ENCODE measurements at regions not wholly inside any gene's neighbourhood (a gene's known extent, or its start where the extent isn't known, plus 50 kb on each side); places are given as distances from the start of the nearest gene placed in this dataset.
A peak's percentile ranks its signal among the peaks of the same experiment; 100 is the strongest.

- H2AFZ ChIP-seq (ENCODE audit: low read depth): no peak overlapping the region
- no peak overlapping the region for H3K4me3 ChIP-seq (ENCODE audit: low read depth in 2 of 2, low read length in 1 of 2)
- POLR2A ChIA-PET: no interaction called here
- TF ChIP-seq RCOR1 (IDR thresholded peaks at IDR 0.05; ENCODE audit: low read length): peak; percentile 97
- TF ChIP-seq MEF2A (IDR thresholded peaks at IDR 0.05; ENCODE audit: borderline replicate concordance, low read depth): peak; percentile 37; the same call in 1 of the 2 replicates
- no peak for TF ChIP-seq IRF3 (IDR thresholded peaks at IDR 0.05; ENCODE audit: low read depth, low read length)
- no peak for TF ChIP-seq RFX5 (IDR thresholded peaks at IDR 0.05; ENCODE audit: low read length)
- TF ChIP-seq JUND (IDR thresholded peaks at IDR 0.05): peak; percentile 24; the same call in 1 of the 2 replicates
- TF ChIP-seq FOXJ3 (CRISPR knock-in tag; IDR thresholded peaks at IDR 0.05): peak; percentile 45; the same call in 1 of the 2 replicates
- TF ChIP-seq PBX3 (IDR thresholded peaks at IDR 0.05): peak; percentile 35; the same call in 1 of the 2 replicates
- TF ChIP-seq SIN3A (IDR thresholded peaks at IDR 0.05; ENCODE audit: borderline replicate concordance, low read depth, low read length): no peak
- peak; percentile 44; the same call in 1 of the 2 replicates for TF ChIP-seq POLR2AphosphoS5 (IDR thresholded peaks at IDR 0.05; ENCODE audit: low read depth, low read length)
- no peak for TF ChIP-seq GABPA (IDR thresholded peaks at IDR 0.05; ENCODE audit: low read depth)
- TF ChIP-seq CHD2 (IDR thresholded peaks at IDR 0.05; ENCODE audit: low read length, partially characterized antibody): peak; percentile 78
- no peak for TF ChIP-seq TAF1 (IDR thresholded peaks at IDR 0.05; ENCODE audit: borderline replicate concordance, low read depth, low read length)
- TF ChIP-seq, protein P1, sequence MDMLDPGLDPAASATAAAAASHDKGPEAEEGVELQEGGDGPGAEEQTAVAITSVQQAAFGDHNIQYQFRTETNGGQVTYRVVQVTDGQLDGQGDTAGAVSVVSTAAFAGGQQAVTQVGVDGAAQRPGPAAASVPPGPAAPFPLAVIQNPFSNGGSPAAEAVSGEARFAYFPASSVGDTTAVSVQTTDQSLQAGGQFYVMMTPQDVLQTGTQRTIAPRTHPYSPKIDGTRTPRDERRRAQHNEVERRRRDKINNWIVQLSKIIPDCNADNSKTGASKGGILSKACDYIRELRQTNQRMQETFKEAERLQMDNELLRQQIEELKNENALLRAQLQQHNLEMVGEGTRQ (IDR thresholded peaks at IDR 0.05; ENCODE audit: borderline replicate concordance, low read depth, low read length): no peak
- no peak for TF ChIP-seq SMC3 (IDR thresholded peaks at IDR 0.05; ENCODE audit: low read depth, low read length)
- no peak for TF ChIP-seq FOXM1 (IDR thresholded peaks at IDR 0.05; ENCODE audit: low read depth)
- peak; percentile 53; the same call in 1 of the 2 replicates for TF ChIP-seq TEAD4 (IDR thresholded peaks at IDR 0.05; ENCODE audit: borderline replicate concordance, insufficient read depth)
- TF ChIP-seq FOSL2 (IDR thresholded peaks at IDR 0.05; ENCODE audit: borderline replicate concordance, low read depth): 0 out of 2 replicates have a peak, but pooled peaks have one; percentile 16
- TF ChIP-seq, protein P2, sequence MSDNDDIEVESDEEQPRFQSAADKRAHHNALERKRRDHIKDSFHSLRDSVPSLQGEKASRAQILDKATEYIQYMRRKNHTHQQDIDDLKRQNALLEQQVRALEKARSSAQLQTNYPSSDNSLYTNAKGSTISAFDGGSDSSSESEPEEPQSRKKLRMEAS (IDR thresholded peaks at IDR 0.05; ENCODE audit: low read depth): no peak
- no peak for TF ChIP-seq USF1 (IDR thresholded peaks at IDR 0.05; ENCODE audit: borderline replicate concordance, low read depth)
- no peak for TF ChIP-seq YY1 (IDR thresholded peaks at IDR 0.05; ENCODE audit: low read depth)
- TF ChIP-seq, protein P3, sequence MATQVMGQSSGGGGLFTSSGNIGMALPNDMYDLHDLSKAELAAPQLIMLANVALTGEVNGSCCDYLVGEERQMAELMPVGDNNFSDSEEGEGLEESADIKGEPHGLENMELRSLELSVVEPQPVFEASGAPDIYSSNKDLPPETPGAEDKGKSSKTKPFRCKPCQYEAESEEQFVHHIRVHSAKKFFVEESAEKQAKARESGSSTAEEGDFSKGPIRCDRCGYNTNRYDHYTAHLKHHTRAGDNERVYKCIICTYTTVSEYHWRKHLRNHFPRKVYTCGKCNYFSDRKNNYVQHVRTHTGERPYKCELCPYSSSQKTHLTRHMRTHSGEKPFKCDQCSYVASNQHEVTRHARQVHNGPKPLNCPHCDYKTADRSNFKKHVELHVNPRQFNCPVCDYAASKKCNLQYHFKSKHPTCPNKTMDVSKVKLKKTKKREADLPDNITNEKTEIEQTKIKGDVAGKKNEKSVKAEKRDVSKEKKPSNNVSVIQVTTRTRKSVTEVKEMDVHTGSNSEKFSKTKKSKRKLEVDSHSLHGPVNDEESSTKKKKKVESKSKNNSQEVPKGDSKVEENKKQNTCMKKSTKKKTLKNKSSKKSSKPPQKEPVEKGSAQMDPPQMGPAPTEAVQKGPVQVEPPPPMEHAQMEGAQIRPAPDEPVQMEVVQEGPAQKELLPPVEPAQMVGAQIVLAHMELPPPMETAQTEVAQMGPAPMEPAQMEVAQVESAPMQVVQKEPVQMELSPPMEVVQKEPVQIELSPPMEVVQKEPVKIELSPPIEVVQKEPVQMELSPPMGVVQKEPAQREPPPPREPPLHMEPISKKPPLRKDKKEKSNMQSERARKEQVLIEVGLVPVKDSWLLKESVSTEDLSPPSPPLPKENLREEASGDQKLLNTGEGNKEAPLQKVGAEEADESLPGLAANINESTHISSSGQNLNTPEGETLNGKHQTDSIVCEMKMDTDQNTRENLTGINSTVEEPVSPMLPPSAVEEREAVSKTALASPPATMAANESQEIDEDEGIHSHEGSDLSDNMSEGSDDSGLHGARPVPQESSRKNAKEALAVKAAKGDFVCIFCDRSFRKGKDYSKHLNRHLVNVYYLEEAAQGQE (IDR thresholded peaks at IDR 0.05; ENCODE audit: low read depth, low read length): no peak
- TF ChIP-seq ELF1 (IDR thresholded peaks at IDR 0.05): no peak
- TF ChIP-seq MXI1 (IDR thresholded peaks at IDR 0.05; ENCODE audit: low read depth, low read length): no peak
- TF ChIP-seq NFIC (IDR thresholded peaks at IDR 0.05; ENCODE audit: borderline replicate concordance): no peak
- peak; percentile 55; the same call in 1 of the 2 replicates for TF ChIP-seq GATA2 (CRISPR knock-in tag; IDR thresholded peaks at IDR 0.05)
- no peak for TF ChIP-seq RXRA (IDR thresholded peaks at IDR 0.05; ENCODE audit: borderline replicate concordance, low read depth)
Measured at GRCh38 chr13:93108111-93108601, 118.5 kb upstream of the GPC6 start.

More at GRCh38 chr13:93108111-93108601, 118.5 kb upstream of the GPC6 start:
- no peaks in the 10 kb centered on the region for H3K79me2 ChIP-seq (ENCODE audit: insufficient read depth)
- no peaks in the 10 kb centered on the region for H4K20me1 ChIP-seq (ENCODE audit: insufficient read depth)
- DNase-seq: peak; percentile 50
- 0% methylated on average over 4 of the region's 4 CpGs for WGBS (ENCODE audit: low lambda C conversion rate)
- peaks cover 0 to 11% of the 10 kb centered on the region in 2 experiments; a peak in 2 of 4 replicates for H3K4me1 ChIP-seq (ENCODE audit: control insufficient read depth in 1 of 2, insufficient read depth in 2 of 2, low read depth in 1 of 2, low read length in 1 of 2)
- no peaks in the 10 kb centered on the region for H3K9me3 ChIP-seq
- H3K9ac ChIP-seq: no peak overlapping the region
- no peaks in the 10 kb centered on the region for H3K9me2 ChIP-seq
- no peaks in the 10 kb centered on the region for H3F3A ChIP-seq (replicated peaks; ENCODE audit: insufficient read depth)
- H3K27me3 ChIP-seq (ENCODE audit: insufficient read depth): no peaks in the 10 kb centered on the region
- H3K27ac ChIP-seq (ENCODE audit: low read depth in 2 of 2, low read length in 1 of 2): peak overlapping the region in 1 of 2 experiments; percentile 75; a peak in 3 of 4 replicates
- no peaks in the 10 kb centered on the region for H3K36me3 ChIP-seq (replicated peaks in 1 of 2; ENCODE audit: control insufficient read depth in 1 of 2, insufficient read depth in 2 of 2, low read length in 1 of 2)
- CTCF ChIA-PET: no interaction called here
- 0 out of 2 replicates have a peak overlapping the region, but pooled peaks have one; percentile 8 for H3K4me2 ChIP-seq

Measured in SK-N-SH (cell line).